ENCODE measurements at regions not wholly inside any gene's neighbourhood (a gene's known extent, or its start where the extent isn't known, plus 50 kb on each side); places are given as distances from the start of the nearest gene placed in this dataset.

GRCh38 chr6:91487696-91488392, 901.0 kb upstream of the MAP3K7 start:
- no peak for DNase-seq

- DNase-seq: no peak
Observed at GRCh38 chr6:91486200-91486599, 899.3 kb upstream of the MAP3K7 start.

- DNase-seq: no peak
Observed at GRCh38 chr6:91485047-91485446, 898.2 kb upstream of the MAP3K7 start.

DNA sequence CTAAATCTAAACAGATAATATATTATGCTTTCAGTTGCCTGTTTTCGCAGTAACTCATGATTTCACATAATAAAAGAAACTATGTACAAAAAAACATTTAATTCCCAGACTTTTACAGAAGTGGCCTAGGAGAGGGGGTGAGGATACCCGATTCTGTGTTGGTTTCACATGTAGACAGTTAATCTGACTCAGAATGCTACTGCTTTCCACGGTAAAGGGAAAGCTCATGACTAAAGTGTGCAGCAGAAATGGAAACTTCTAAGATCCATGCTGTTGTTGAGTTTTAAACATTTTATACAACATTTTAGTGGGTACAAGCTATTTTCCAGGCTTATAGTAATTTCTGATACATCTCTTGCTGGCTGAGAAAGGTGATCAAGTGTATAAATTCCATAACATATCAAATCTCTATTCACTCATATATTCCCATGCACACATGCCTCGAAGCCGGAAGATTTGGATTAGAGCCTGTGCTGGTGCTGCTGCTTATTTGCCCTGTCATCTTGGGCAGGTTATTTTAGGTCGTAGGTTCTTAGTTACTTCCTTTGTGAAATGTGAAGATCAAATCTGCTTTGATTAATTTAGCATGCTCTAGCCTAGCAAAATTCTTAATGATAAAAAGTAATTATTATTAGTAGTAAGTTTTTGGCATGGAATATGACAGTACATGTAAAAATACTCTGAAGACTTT, 896.7 kb upstream of the MAP3K7 start:
- no peak for DNase-seq

- DNase-seq: no peak
Observed at GRCh38 chr6:91482498-91482897, 895.6 kb upstream of the MAP3K7 start.

DNA sequence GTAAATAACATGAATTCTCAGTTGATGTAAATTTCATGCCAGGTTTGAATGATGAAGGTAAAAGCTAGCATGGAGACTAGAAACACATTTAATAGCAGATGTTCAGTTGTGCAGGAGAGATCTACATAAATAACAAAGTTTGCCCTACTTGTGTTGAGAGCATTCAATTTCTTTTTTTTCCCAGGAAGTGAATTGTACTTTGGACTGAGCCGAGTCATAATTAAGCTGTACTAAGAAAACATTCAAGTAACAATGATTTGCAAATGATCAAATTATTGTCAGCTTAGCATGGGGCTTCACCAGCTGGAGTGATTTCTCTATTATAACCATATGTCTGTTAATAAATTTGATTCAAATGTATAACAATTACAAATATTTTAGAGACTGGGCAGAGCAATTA, 893.5 kb upstream of the MAP3K7 start:
- no peak for DNase-seq

DNA sequence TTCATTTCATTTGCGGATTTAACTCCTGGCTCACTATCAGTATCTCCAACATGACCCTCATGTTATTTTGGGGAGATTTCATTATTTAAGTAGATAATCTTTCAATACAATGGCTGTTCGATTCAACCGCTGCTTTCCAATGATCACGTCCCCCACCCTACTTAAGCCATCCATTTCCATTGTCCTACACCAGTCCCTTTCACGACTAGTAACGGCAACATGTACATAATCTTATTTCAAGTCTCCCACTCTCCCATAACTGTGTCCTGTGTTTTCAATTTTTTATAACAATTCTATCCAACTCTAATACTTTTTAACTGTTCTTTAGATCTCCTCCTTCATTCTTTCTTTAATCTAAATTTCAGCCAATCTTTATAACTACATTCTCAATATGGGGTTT, 890.8 kb upstream of the MAP3K7 start:
- no peak for DNase-seq

GRCh38 chr6:91476000-91476399, 889.1 kb upstream of the MAP3K7 start:
- no peak for DNase-seq

- no peak for DNase-seq
Observed at GRCh38 chr6:91465393-91465792, 878.5 kb upstream of the MAP3K7 start.

- DNase-seq: no peak
Observed at GRCh38 chr6:91464718-91465117, 877.8 kb upstream of the MAP3K7 start.

DNA sequence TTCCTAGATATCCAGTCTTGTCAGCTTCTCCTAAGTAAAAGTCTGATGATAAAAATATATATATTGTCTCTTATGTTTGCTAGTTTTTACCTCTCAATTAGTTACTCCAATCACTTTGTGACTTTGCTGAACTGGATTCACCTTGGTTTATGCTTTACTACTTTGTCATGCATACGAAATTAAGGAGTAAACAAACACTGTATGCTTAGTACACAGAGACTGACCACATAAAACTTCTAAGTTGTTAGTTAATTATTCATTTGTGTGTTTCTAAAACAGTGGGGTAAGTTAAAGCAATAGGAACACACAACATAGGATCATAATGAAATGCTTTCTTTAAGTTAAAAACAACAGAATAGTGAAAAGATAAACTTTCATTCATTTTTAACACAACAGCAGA, 877.3 kb upstream of the MAP3K7 start:
- no peak for DNase-seq

DNA sequence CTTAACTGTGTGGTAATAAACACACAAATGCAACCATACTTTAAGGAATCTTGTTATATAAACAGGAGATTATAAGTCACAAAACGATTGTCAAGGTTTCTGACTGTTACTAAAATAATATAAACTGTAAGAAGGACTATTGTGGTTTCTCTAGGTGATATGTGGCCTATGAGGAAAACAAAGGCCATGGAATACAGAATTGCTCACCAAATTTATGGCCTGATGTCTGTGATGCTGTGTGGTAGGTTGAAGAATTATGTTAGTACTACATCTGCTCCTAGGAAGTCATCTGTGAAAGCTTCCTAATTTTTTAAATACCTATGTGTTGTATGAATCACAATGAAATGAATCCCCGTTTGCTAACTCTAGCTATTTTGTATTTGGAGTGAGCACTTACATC, 875.4 kb upstream of the MAP3K7 start:
- no peak for DNase-seq

GRCh38 chr6:91453224-91453878, 866.5 kb upstream of the MAP3K7 start:
- no peak for DNase-seq

- no peak for DNase-seq
Observed at GRCh38 chr6:91449539-91449938, 862.7 kb upstream of the MAP3K7 start.

DNA sequence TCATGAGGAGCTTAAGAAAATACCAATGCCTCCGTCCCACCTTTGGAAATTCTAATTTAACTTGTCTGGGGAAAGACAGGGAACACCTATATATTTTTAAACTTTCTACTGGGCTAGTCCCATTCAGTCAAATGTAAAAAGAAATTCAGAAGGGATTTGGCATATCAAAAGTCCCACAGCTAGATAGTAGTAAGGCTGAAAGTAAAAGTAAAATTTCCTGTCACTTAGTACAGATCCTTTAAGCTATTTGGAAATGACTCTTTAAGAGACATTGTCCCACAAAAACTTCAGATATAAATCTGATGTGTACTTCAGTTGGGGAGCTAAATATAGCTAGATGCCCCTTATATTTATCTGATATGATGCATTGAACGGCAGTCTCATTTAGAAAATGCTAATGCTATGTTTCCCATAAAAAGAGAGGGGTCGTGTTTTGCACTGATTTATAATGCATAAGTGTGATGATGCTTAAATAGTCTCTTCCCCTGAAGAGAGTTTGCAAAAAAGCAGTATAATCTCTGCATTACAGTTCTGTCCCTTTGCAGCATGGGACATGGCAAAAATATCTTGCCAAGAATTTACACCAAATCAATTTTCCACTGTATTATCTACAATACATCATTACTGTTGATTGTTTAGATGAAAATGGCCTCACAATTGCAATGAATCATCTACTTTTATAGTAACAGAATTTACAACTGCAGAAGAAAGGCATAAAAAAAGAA, 860.8 kb upstream of the MAP3K7 start:
- no peak for DNase-seq

DNA sequence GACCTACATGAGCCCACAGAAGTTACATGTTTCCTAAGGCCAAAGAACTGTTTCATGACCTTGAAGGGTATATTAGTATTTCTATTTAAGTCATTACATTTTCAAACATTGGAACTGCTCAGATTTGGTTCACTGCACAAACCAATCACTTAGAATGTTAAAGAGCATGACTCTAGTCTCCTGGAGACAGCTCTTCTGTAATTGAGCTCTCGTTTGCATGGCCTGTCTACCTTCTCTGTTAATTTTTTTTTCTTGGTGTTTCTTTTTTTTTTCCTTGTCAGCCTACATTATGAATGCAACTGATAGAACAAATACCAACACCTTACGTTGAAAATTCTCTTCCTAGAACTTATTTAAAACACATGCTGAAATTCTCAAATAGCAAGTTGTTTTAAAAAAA, 860.2 kb upstream of the MAP3K7 start:
- DNase-seq: peak; percentile 1

DNA sequence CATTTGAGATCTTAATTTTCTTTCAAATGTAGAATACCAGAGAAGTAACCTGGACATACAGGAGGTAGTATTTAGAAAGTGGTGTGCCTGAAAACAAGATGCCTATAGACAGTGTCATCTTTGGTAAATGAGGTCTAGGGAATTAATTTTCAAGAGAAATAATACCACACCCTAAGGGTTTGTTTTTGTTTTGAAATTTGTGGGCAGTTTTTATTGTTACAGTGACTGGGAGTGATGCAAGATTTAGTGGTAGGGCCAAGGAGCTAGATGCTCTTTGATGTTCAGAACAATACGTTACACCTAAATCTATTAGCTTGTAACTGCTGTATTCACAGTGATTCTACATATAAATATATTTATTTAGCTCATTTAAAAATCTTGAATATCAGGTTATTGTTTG, 856.5 kb upstream of the MAP3K7 start:
- DNase-seq: no peak

DNA sequence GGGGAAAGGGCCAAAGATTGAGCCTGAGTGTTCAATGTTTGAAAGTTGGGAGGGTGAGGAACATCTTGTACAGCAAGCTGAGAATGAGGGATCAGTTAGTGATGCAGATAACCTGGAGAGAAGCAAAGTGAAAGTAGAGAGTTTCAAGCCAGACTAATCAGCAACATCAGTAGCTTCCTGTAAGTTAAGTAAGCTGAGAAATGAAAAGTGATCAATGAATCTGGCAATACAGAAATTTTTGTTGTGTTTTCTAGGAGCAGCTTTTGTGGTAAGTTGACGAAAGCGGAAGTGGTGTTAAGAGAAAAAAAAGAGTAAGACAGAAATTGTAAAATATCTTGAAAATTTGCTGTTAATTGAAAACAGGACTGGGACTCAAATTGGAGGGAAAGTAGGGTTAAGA, 855.5 kb upstream of the MAP3K7 start:
- DNase-seq: no peak

- no peak for DNase-seq
Observed at GRCh38 chr6:91438570-91438969, 851.7 kb upstream of the MAP3K7 start.

GRCh38 chr6:91437315-91437729, 850.5 kb upstream of the MAP3K7 start:
- no peak for DNase-seq

DNA sequence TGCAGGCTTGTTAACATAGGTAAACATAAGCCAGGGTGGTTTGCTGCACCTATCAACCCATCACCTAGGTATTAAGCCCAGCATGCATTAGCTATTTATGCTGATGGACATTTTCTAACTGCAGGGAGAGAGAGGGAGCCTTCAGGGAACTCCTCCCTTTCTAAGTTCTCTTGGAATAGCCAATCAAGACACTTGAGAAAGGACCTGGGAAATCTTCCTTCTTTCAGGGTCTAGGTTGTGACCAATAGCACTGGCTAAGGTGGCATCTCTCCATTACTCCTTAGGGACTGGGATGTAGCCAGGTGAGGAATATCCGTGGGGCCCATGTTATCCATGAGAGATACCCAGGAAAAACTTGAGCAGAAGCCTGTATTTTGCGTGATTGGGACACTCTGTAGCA, 849.6 kb upstream of the MAP3K7 start:
- no peak for DNase-seq

- DNase-seq: no peak
Observed at GRCh38 chr6:91435630-91436029, 848.8 kb upstream of the MAP3K7 start.

GRCh38 chr6:91434576-91434975, 847.7 kb upstream of the MAP3K7 start:
- no peak for DNase-seq
